Stimulated activated CD4-positive, alpha-beta T cell treated with anti-CD3 and anti-CD28 coated beads, Interleukin-15, amount 100 ng/mL, for 48 hours (primary cell): ENCODE measurements at regions not wholly inside any gene's neighbourhood (a gene's known extent, or its start where the extent isn't known, plus 50 kb on each side); places are given as distances from the start of the nearest gene placed in this dataset.

Experiments used
- DNase-seq, 2 donors: peaks; one replicate each; pipeline ENCODE4 v3.0.0-alpha.2; 2020; ENCODE audit warnings: low read depth in 2 of 2

GRCh38 chr11:80525663-80526405 lies 1085.0 kb upstream of the TENM4 start:
- no peak for DNase-seq

DNA sequence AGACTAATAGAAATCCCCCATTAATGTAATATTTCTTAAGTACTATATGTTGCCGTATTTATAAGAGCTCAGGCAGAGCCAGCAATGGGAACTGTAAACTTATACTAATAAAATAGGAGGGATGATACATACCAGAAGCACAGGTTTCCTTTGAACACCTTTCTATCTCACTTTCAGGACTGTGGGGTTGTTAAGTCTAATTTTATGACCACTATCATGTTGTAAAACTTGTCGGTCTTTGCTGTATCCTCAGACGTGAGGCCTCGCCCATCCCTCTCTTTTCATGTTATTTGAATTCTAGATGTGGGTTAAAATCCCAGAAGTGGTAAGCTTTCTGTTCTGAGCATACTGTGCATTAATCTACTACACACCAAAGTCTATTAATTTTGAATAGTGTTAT lies 1083.5 kb upstream of the TENM4 start:
- DNase-seq, result no peak

GRCh38 chr11:80523057-80523456 lies 1082.2 kb upstream of the TENM4 start:
- no peak for DNase-seq

DNA sequence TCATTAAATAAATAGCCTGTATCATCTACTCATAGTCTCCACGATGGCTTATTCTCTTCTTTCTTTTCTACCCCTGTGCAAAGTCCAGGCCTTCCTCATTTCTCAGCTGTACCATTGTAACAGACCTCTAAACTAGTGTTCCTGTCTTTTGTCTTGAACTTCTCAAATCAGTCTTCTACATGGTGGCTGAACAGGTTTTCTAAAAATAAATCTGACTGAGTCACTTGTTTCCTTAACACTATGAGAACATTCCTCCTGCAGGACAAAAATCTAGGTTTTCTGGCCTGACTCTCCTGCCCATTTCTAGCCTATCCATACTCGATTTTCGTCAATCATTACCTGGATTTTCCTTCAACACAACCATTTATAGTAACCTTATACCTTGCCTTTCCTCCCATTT lies 1080.8 kb upstream of the TENM4 start:
- DNase-seq, result no peak

GRCh38 chr11:80520507-80520887 lies 1079.7 kb upstream of the TENM4 start:
- DNase-seq, result no peak

- no peak for DNase-seq
Measured at GRCh38 chr11:80519596-80520506, 1079.0 kb upstream of the TENM4 start.

- DNase-seq, result no peak
Measured at GRCh38 chr11:80517701-80518100, 1076.9 kb upstream of the TENM4 start.

- no peak for DNase-seq
Measured at GRCh38 chr11:80515097-80515496, 1074.3 kb upstream of the TENM4 start.

DNA sequence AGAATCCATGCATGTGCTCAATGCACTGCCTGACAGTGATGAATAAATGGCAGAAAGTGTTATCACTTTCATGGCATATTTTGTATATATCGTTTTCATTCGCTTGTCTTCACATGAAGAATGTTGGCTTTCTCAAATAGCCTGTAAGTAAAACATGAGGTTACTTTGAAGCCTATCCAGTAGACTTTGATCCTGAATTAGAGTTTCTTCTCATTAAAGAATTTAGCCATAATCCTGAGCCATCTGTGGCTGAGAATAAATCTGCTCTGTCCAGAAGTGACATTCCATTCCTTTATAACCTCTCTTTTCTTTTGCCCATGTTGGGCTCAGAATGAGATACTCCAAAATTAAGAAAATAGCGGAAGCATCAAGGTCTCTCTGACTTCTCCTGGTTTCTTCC lies 1071.7 kb upstream of the TENM4 start:
- no peak for DNase-seq

DNA sequence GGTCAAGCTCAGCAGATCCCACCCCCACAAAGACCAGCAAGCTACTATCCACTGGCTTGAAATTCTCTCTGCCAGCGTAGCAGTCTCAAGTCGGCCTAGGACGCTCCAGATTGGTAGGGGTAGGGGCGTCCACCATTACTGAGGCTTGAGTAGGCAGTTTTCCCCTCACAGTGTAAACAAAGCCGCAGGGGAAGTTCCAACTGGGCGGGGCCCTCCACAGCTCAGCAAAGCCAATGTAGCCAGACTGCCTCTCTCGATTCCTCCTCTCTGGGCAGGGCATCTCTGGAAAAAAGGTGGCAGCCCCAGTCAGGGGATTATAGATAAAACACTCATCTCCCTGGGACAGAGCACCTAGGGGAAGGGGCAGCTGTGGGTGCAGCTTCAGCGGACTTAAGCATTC lies 1064.9 kb upstream of the TENM4 start:
- no peak for DNase-seq

- no peak for DNase-seq
Measured at GRCh38 chr11:80503990-80504389, 1063.2 kb upstream of the TENM4 start.

DNA sequence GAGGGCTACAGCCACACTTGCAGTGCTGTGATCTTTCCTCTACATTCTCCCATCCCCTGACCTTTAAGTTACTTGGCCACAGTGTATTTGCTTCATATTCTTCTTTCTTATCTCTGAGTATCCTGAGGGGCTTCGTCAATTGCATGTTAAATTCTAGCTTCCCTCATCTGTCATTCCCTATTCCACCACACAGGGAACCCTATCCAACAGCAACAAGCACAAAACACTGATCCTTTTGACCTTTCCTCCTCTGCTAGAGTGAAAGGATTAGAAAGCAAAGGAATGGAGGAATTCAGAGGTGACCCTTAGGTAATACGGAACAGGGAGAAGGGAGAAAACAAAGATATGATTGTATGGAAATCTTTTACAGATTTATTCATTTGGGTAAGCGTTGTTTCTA lies 1061.7 kb upstream of the TENM4 start:
- no peak for DNase-seq

DNA sequence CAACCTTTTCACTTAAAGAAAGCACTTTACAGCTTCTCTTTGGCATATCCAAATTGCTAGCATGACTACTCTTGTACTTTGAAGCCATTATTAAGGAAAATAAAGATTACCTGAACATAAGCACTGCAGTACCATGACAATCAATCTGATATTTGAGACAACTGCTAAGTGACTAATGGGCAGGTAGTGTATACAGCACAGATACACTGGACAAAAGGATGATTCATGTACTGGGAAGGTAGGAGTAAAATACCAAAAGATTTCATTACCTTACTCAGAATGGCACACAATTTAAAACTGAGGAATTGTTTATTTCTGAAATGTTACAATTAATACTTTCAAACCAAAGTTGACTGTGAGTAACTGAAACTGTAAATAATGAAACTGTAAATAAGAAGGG lies 1054.3 kb upstream of the TENM4 start:
- no peak for DNase-seq

DNA sequence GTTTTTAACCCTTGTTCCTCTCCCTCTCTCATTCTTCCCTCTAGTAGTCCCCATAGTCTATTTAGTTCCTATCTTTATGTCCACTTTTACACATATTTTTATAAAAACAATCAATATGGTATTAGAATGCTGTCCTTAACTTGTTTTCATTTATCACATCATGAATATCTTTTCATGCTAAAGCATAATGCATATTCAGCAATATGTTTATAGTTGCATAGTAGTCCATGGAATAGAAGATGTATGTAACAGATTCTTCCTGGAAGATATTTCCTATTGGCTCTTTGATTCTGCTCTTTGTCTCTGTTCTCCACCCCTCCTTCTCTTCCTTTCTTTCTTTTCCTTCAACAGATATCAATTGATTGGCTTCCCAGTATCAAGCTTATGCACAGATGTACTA lies 1047.1 kb upstream of the TENM4 start:
- DNase-seq, result no peak

DNA sequence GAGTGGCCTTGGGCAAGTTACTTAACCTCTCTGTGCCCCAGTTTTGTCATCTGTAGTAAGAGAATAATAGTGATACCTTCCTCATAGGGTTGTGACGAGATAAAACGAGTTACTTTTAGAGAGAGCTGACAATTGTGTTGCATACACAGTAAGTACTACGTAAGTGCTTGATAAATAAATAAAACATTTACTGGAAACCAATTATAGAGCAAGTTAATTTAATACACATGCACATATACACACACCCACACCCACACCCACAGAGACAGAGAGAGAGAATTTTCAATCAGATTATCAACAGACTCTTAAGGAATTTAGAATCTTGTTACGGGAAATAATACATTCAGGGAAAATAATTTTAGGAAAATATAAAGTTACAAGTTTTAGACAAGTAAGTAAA lies 1045.8 kb upstream of the TENM4 start:
- DNase-seq, result no peak

DNA sequence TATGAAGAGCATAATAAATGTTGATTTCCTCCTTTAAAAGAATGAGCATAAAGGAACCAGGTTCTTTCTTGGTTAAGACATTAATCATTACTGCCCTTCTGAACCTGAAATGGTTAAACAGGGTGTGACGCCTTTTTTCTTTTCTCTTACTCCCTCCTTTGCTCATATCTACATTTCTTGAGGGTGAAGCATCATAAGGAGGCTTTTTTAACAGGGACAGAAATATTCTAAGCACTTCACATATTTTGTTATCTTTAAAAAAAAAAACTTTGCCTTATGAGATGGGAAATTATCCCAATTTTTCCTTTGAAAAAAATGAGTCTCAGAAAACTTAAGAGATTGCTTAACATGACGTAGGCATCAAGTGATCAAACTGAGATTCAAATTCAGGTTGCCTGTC lies 1036.3 kb upstream of the TENM4 start:
- no peak for DNase-seq

- DNase-seq, result no peak
Measured at GRCh38 chr11:80473562-80473961, 1032.7 kb upstream of the TENM4 start.

DNA sequence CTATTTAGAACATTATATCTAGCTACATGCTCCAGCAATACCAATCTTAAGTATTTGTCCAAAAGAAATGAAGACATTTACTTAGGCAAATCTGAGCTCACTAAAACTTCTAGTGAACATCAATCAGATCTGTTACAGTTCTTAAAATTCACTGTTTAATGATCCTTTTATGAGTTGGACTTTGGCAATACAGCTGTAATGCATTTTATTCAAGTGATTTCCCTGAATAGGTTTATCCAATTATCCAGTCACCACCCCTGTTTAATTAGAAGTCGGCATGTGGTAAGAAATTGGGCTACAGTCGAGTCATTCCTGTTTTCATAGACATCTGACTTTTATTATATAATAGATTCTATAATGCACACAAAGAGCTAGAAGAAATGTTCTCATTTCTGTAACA lies 1029.0 kb upstream of the TENM4 start:
- DNase-seq, result no peak

GRCh38 chr11:80466570-80466969 lies 1025.7 kb upstream of the TENM4 start:
- DNase-seq, result no peak

DNA sequence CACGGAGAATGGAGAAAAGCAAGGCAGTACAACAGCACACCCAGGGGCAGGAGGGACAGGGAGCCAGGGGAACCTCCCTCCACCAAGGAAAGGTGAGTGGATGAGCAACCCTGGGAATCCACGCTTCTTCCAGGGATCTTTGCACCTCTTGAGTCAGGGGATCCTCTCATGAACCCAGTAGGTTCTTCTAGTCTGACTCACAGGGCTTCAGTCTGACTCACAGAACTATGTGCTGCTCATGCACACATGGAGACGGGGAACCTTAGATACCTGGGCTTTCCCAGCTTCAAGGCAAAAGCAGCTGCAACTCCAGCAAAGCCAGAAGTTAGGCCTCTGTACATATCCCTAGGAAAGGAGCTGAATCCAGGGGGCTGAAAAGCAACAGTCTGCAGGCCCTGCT lies 1021.4 kb upstream of the TENM4 start:
- no peak for DNase-seq

DNA sequence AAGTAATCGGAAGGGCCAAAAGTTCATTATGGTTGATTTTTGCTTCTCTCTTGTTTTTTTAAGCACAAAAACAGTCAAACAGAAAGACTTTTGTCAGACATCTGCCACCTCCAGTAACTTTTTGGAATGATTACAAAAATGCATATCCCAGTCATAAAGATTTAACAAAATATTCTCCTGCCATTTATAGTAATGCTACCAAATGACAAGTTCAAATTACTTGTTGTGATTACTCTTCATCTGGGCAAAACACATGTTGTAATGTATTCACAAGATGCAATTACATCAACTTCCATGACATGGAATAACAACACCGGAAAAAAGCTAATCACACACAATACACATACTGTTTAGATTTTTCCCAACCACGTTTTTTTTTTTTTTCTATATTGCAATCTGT lies 1017.5 kb upstream of the TENM4 start:
- DNase-seq, result no peak

DNA sequence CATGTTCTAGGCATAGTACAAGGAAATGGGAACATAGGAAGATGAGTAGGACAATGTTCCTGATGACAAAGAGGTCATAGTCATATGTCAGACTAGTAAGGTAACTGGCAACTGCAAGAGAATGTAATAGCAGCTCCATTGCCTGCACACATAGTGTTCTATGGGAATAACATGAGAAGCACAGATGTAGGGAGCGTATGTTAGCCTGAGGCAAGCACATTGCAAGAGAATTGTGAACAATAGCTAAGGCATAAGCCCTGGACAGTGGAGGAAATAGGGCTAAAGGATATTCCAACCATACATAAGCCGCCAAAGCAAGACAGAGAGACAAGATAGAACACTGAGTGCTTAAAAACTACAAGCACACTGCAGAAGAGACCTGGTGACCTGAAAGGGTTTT lies 1017.0 kb upstream of the TENM4 start:
- DNase-seq, result no peak

- DNase-seq, result no peak
Measured at GRCh38 chr11:80455818-80456217, 1015.0 kb upstream of the TENM4 start.
